Uterus (tissue), 2 donors: ENCODE measurements at regions not wholly inside any gene's neighbourhood (a gene's known extent, or its start where the extent isn't known, plus 50 kb on each side); places are given as distances from the start of the nearest gene placed in this dataset.

Experiments used
- POLR2A ChIP-seq, 2 donors: fragments of 450-650 bp; IDR thresholded peaks; one replicate each; pipeline ENCODE4 v1.6.1; 2016; ENCODE audit warnings: antibody characterized with exemption in 2 of 2, mild to moderate bottlenecking in 1 of 2, moderate library complexity in 1 of 2
- TF ChIP-seq, protein P1 (sequence below), 4 experiments: fragments of 200-600 bp in 2 of 4; fragments of 450-650 bp in 2 of 4; sonication (generic) in 2 of 4; IDR thresholded peaks; one replicate each; pipeline ENCODE4 v1.5.1; 2016 to 2019; ENCODE audit warnings: antibody characterized with exemption in 4 of 4, mild to moderate bottlenecking in 2 of 4, moderate library complexity in 1 of 4

DNA sequence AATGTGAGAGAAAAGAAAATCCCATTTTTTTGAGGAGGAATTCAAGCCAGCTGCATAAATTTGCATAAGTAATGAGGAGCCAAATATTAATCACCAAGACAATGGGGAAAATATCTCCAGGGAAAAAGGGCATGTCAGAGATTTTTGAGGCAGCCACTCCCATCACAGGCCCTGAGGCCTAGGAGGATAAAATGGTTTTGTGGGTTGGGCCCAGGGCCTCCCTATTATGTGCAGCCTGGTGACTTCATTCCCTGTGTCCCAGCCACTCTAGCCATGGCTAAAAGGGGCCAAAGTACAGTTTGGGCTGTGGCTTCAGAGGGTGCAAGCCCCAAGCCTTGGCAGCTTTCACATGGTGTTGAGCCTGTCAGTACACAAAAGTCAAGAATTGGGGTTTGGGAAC is 1051.0 kb upstream of the FOXG1 start:
- TF ChIP-seq, protein P1, sequence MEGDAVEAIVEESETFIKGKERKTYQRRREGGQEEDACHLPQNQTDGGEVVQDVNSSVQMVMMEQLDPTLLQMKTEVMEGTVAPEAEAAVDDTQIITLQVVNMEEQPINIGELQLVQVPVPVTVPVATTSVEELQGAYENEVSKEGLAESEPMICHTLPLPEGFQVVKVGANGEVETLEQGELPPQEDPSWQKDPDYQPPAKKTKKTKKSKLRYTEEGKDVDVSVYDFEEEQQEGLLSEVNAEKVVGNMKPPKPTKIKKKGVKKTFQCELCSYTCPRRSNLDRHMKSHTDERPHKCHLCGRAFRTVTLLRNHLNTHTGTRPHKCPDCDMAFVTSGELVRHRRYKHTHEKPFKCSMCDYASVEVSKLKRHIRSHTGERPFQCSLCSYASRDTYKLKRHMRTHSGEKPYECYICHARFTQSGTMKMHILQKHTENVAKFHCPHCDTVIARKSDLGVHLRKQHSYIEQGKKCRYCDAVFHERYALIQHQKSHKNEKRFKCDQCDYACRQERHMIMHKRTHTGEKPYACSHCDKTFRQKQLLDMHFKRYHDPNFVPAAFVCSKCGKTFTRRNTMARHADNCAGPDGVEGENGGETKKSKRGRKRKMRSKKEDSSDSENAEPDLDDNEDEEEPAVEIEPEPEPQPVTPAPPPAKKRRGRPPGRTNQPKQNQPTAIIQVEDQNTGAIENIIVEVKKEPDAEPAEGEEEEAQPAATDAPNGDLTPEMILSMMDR (IDR thresholded peaks at IDR 0.05): no peak
- no peak for TF ChIP-seq POLR2A (IDR thresholded peaks at IDR 0.05)
